HG02943 (cell line): ENCODE measurements at regions not wholly inside any gene's neighbourhood (a gene's known extent, or its start where the extent isn't known, plus 50 kb on each side); places are given as distances from the start of the nearest gene placed in this dataset.
"Not testable (repeated sequence)": the region's sequence is repeated elsewhere in the genome, so short reads cannot be mapped to it uniquely, and the experiment has no call there.

Experiments used
- ATAC-seq: cut with Tn5 transposase; IDR thresholded peaks from one replicate; pipeline ENCODE4 v1.9.1; 2021; ENCODE audit warnings: mild to moderate bottlenecking, low read depth, moderate library complexity; ENCODE audit not compliant: unreplicated experiment

GRCh38 chr9:108062680-108063079 lies 573.1 kb upstream of the KLF4 start:
- no peak for ATAC-seq

- ATAC-seq = no peak
These were observed 570.6 kb upstream of the KLF4 start for GRCh38 chr9:108060175-108060574.

- no peak for ATAC-seq
These were observed 568.7 kb upstream of the KLF4 start for GRCh38 chr9:108058135-108058814.

GRCh38 chr9:108057421-108058134 lies 568.0 kb upstream of the KLF4 start:
- ATAC-seq = no peak

GRCh38 chr9:108056805-108057386 lies 567.3 kb upstream of the KLF4 start:
- ATAC-seq = no peak

GRCh38 chr9:108056084-108056804 lies 566.7 kb upstream of the KLF4 start:
- no peak for ATAC-seq

GRCh38 chr9:108054131-108054630 lies 564.6 kb upstream of the KLF4 start:
- ATAC-seq = no peak

- no peak for ATAC-seq
These were observed 564.0 kb upstream of the KLF4 start for GRCh38 chr9:108053555-108054061.

GRCh38 chr9:108052431-108053080 lies 563.0 kb upstream of the KLF4 start:
- no peak for ATAC-seq

GRCh38 chr9:108050894-108051293 lies 561.3 kb upstream of the KLF4 start:
- ATAC-seq = no peak

- no peak for ATAC-seq
These were observed 560.3 kb upstream of the KLF4 start for GRCh38 chr9:108049671-108050494.

- no peak for ATAC-seq
These were observed 559.5 kb upstream of the KLF4 start for GRCh38 chr9:108049026-108049607.

GRCh38 chr9:108048406-108049025 lies 558.9 kb upstream of the KLF4 start:
- no peak for ATAC-seq

GRCh38 chr9:108047777-108048176 lies 558.2 kb upstream of the KLF4 start:
- not testable (repeated sequence) for ATAC-seq

- ATAC-seq = no peak
These were observed 557.7 kb upstream of the KLF4 start for GRCh38 chr9:108047264-108047663.

- ATAC-seq = no peak
These were observed 556.3 kb upstream of the KLF4 start for GRCh38 chr9:108045851-108046250.

- no peak for ATAC-seq
These were observed 554.0 kb upstream of the KLF4 start for GRCh38 chr9:108043585-108043984.

- ATAC-seq = no peak
These were observed 552.0 kb upstream of the KLF4 start for GRCh38 chr9:108041551-108041950.

- ATAC-seq = no peak
These were observed 551.2 kb upstream of the KLF4 start for GRCh38 chr9:108040783-108041182.
